ENCODE measurements at regions not wholly inside any gene's neighbourhood (a gene's known extent, or its start where the extent isn't known, plus 50 kb on each side); places are given as distances from the start of the nearest gene placed in this dataset.

DNA sequence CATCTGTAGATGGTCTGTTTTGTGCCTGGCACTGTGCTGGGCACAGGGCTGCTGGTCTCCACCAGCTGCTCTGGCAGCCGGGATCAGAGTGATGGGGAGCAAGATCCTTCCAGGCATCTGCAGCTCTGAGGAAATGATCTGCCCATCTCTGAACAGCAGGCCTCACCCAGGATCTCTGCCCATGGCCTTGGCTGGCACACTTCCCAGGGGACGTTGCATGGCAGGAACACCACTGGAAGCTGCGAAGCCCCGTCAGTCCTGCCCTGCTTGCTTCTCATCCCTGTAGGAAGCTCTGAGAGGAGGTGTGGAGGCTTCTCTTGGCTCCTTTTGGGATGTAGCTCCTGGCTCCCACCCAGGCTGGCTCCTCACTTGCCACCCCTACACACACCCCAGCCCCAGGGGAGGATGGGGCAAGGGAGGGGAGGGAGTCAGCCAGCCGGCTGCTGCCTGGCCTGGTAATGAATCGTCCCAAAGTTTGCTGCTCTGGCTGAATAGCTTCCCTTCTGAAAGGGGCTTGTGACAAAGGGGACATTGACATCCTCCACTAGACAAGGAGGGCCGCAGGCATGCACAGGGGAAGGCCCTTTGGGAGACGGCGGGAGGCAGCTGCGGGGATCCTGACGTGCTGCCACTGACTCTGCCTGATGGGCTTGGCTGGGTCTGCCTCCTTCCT is 108.9 kb downstream of the VEGFA start:
- TF ChIP-seq, protein P1, sequence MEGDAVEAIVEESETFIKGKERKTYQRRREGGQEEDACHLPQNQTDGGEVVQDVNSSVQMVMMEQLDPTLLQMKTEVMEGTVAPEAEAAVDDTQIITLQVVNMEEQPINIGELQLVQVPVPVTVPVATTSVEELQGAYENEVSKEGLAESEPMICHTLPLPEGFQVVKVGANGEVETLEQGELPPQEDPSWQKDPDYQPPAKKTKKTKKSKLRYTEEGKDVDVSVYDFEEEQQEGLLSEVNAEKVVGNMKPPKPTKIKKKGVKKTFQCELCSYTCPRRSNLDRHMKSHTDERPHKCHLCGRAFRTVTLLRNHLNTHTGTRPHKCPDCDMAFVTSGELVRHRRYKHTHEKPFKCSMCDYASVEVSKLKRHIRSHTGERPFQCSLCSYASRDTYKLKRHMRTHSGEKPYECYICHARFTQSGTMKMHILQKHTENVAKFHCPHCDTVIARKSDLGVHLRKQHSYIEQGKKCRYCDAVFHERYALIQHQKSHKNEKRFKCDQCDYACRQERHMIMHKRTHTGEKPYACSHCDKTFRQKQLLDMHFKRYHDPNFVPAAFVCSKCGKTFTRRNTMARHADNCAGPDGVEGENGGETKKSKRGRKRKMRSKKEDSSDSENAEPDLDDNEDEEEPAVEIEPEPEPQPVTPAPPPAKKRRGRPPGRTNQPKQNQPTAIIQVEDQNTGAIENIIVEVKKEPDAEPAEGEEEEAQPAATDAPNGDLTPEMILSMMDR (IDR thresholded peaks at IDR 0.05; ENCODE audit: insufficient read depth, low read length, poor library complexity, severe bottlenecking) = no peak
- TF ChIP-seq EZH2phosphoT487 (conservative IDR thresholded peaks at IDR 0.05; ENCODE audit: low read length) = no peak

All from SU-DHL-6 (cell line).